Stimulated activated CD4-positive, alpha-beta T cell treated with anti-CD3 and anti-CD28 coated beads, TNF-alpha, amount 100 ng/mL, for 48 hours (primary cell): ENCODE measurements at regions not wholly inside any gene's neighbourhood (a gene's known extent, or its start where the extent isn't known, plus 50 kb on each side); places are given as distances from the start of the nearest gene placed in this dataset.
"Not testable (repeated sequence)": the region's sequence is repeated elsewhere in the genome, so short reads cannot be mapped to it uniquely, and the experiment has no call there.

Experiments
- DNase-seq, 3 donors: peaks; one replicate each; pipeline ENCODE4 v3.0.0-alpha.2; 2020; ENCODE audit warnings: low read depth in 3 of 3

GRCh38 chr18:70617020-70617763 lies 328.3 kb downstream of the SOCS6 start:
- no peak for DNase-seq

- DNase-seq: no peak
Measured at GRCh38 chr18:70600225-70600925, 311.5 kb downstream of the SOCS6 start.

GRCh38 chr18:70598406-70598805 lies 309.6 kb downstream of the SOCS6 start:
- no peak for DNase-seq

- DNase-seq: no peak
Measured at GRCh38 chr18:70582981-70583380, 294.1 kb downstream of the SOCS6 start.

- no peak for DNase-seq
Measured at GRCh38 chr18:70578480-70578879, 289.6 kb downstream of the SOCS6 start.

- no peak for DNase-seq
Measured at GRCh38 chr18:70577023-70577420, 288.2 kb downstream of the SOCS6 start.

GRCh38 chr18:70576276-70577022 lies 287.6 kb downstream of the SOCS6 start:
- no peak for DNase-seq

- DNase-seq: not testable (repeated sequence)
Measured at GRCh38 chr18:70574951-70575350, 286.1 kb downstream of the SOCS6 start.

GRCh38 chr18:70569647-70570046 lies 280.8 kb downstream of the SOCS6 start:
- not testable (repeated sequence) for DNase-seq

GRCh38 chr18:70559446-70559845 lies 270.6 kb downstream of the SOCS6 start:
- DNase-seq: no peak

GRCh38 chr18:70558371-70558770 lies 269.5 kb downstream of the SOCS6 start:
- DNase-seq: no peak

- no peak for DNase-seq
Measured at GRCh38 chr18:70554854-70555445, 266.1 kb downstream of the SOCS6 start.

GRCh38 chr18:70553936-70554260 lies 265.1 kb downstream of the SOCS6 start:
- no peak for DNase-seq

GRCh38 chr18:70553245-70553935 lies 264.5 kb downstream of the SOCS6 start:
- DNase-seq: no peak

- DNase-seq: no peak
Measured at GRCh38 chr18:70536370-70537062, 247.7 kb downstream of the SOCS6 start.

- no peak for DNase-seq
Measured at GRCh38 chr18:70535041-70535440, 246.2 kb downstream of the SOCS6 start.

GRCh38 chr18:70525322-70525721 lies 236.5 kb downstream of the SOCS6 start:
- DNase-seq: not testable (repeated sequence)

- no peak for DNase-seq
Measured at GRCh38 chr18:70523792-70524182, 234.9 kb downstream of the SOCS6 start.

- no peak for DNase-seq
Measured at GRCh38 chr18:70523035-70523791, 234.4 kb downstream of the SOCS6 start.

- no peak for DNase-seq
Measured at GRCh38 chr18:70522183-70522680, 233.4 kb downstream of the SOCS6 start.
